ENCODE measurements at regions not wholly inside any gene's neighbourhood (a gene's known extent, or its start where the extent isn't known, plus 50 kb on each side); places are given as distances from the start of the nearest gene placed in this dataset.

- TF ChIP-seq CTCF (conservative IDR thresholded peaks at IDR 0.05; ENCODE audit: low read depth, low read length) (no peak), EZH2 (IDR thresholded peaks at IDR 0.05; ENCODE audit: borderline replicate concordance, low read depth, low read length, poor library complexity, severe bottlenecking) (no peak)
These were observed 74.9 kb upstream of the MBOAT2 start for GRCh38 chr2:9078405-9078804.
